Lower lobe of right lung (tissue), 2 donors: ENCODE measurements at regions not wholly inside any gene's neighbourhood (a gene's known extent, or its start where the extent isn't known, plus 50 kb on each side); places are given as distances from the start of the nearest gene placed in this dataset.
A peak's percentile ranks its signal among the peaks of the same experiment; 100 is the strongest.

ENCODE experiments used
- ATAC-seq, 2 donors: fragments of 200-7000 bp; cut with Tn5 transposase; one replicate each; pipeline ENCODE4 v1.9.1; 2020 to 2022; ENCODE audit warnings: mild to moderate bottlenecking in 2 of 2, moderate library complexity in 2 of 2
- DNase-seq: peaks from one replicate; pipeline ENCODE4 v3.0.0-alpha.2; 2020
- H3K27ac ChIP-seq: fragments of 200-600 bp; one replicate; pipeline ENCODE4 v1.8.0; 2022
- H3K27me3 ChIP-seq: fragments of 200-600 bp; one replicate; pipeline ENCODE4 v1.8.0; 2022; ENCODE audit warnings: low read depth
- H3K36me3 ChIP-seq: fragments of 200-600 bp; one replicate; pipeline ENCODE4 v1.8.0; 2022; ENCODE audit warnings: mild to moderate bottlenecking
- H3K4me1 ChIP-seq: fragments of 200-600 bp; one replicate; pipeline ENCODE4 v1.8.0; 2022
- H3K4me3 ChIP-seq: fragments of 200-600 bp; one replicate; pipeline ENCODE4 v1.8.0; 2022; ENCODE audit warnings: mild to moderate bottlenecking
- H3K9me3 ChIP-seq: fragments of 200-600 bp; one replicate; pipeline ENCODE4 v1.8.0; 2022
- CTCF ChIP-seq: fragments of 200-600 bp; IDR thresholded peaks from one replicate; pipeline ENCODE4 v1.8.0; 2022; ENCODE audit warnings: antibody characterized with exemption, mild to moderate bottlenecking
- intact Hi-C: fragments of 100-400 bp; cut with DNase I; formaldehyde crosslinking; loops from one replicate; pipeline ENCODE4 v1.11.0; 2022
- donor health status: DM: no; HTN: yes; CAD: no; lungs with severe emphysema.

DNA sequence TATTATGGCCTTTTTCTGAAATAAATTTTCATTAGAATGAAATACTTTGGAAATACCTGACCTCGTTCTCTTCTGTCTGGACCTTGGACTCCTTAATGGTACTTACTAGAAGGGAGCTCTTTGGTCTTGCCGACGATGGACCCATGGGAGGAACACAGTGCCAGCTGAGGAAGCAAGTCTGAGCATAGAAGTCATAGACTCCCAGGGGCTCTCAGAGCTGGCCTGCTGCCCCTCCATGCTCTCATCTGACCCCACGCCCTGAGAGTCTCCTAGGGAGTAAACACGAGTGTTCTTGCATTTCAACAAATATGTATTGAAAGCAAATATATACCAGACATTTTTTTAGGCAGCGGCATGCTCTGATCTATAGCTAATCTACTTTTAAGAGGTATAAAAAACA, 87.8 kb downstream of the PLEKHG1 start:
- ATAC-seq = peak; percentile 37 to 43
- intact Hi-C loops = no loop called here

GRCh38 chr6:150689900-150690590, 90.4 kb downstream of the PLEKHG1 start:
- no peak overlapping the region for H3K27ac ChIP-seq
- DNase-seq (no peak), ATAC-seq (no peak)
- TF ChIP-seq CTCF = no peak
- H3K27me3 ChIP-seq = no peaks in the 10 kb centered on the region
- H3K36me3 ChIP-seq = no peaks in the 10 kb centered on the region
- intact Hi-C loops = no loop called here
- no peaks in the 10 kb centered on the region for H3K9me3 ChIP-seq
- H3K4me1 ChIP-seq = peaks cover 26% of the 10 kb centered on the region
- H3K4me3 ChIP-seq = no peak overlapping the region

More for the DNA sequence above, 87.8 kb downstream of the PLEKHG1 start:
- Histone ChIP-seq H3K9me3 (no peaks in the 10 kb centered on the region), H3K27ac (peak overlapping the region; percentile 2), H3K4me1 (peaks cover 35% of the 10 kb centered on the region), H3K27me3 (no peaks in the 10 kb centered on the region), H3K36me3 (no peaks in the 10 kb centered on the region), H3K4me3 (no peak overlapping the region)
- TF ChIP-seq CTCF = no peak
- no peak for DNase-seq

GRCh38 chr6:150690681-150691080, 91.0 kb downstream of the PLEKHG1 start:
- H3K27me3 ChIP-seq = no peaks in the 10 kb centered on the region
- H3K4me1 ChIP-seq = peaks cover 22% of the 10 kb centered on the region
- no peak overlapping the region for H3K4me3 ChIP-seq
- no peak for ATAC-seq
- no peak for TF ChIP-seq CTCF
- intact Hi-C loops = no loop called here
- no peaks in the 10 kb centered on the region for H3K36me3 ChIP-seq
- no peak for DNase-seq
- no peaks in the 10 kb centered on the region for H3K9me3 ChIP-seq
- H3K27ac ChIP-seq = no peak overlapping the region

GRCh38 chr6:150691463-150691862, 91.8 kb downstream of the PLEKHG1 start:
- intact Hi-C loops = no loop called here
- no peak overlapping the region for H3K27ac ChIP-seq

GRCh38 chr6:150692604-150693003, 92.9 kb downstream of the PLEKHG1 start:
- intact Hi-C loops = no loop called here
- no peak for DNase-seq
- H3K9me3 ChIP-seq = no peaks in the 10 kb centered on the region
- H3K4me1 ChIP-seq = peaks cover 12% of the 10 kb centered on the region
- no peak overlapping the region for H3K27ac ChIP-seq
- H3K36me3 ChIP-seq = no peaks in the 10 kb centered on the region
- H3K27me3 ChIP-seq = no peaks in the 10 kb centered on the region
- no peak for TF ChIP-seq CTCF
- no peak for ATAC-seq
- no peak overlapping the region for H3K4me3 ChIP-seq

More at GRCh38 chr6:150691463-150691862, 91.8 kb downstream of the PLEKHG1 start:
- Histone ChIP-seq H3K4me1 (peaks cover 22% of the 10 kb centered on the region), H3K9me3 (no peaks in the 10 kb centered on the region), H3K36me3 (no peaks in the 10 kb centered on the region), H3K4me3 (no peak overlapping the region), H3K27me3 (no peaks in the 10 kb centered on the region)
- ATAC-seq = no peak
- DNase-seq = no peak
- no peak for TF ChIP-seq CTCF
